ENCODE measurements at regions not wholly inside any gene's neighbourhood (a gene's known extent, or its start where the extent isn't known, plus 50 kb on each side); places are given as distances from the start of the nearest gene placed in this dataset.

DNA sequence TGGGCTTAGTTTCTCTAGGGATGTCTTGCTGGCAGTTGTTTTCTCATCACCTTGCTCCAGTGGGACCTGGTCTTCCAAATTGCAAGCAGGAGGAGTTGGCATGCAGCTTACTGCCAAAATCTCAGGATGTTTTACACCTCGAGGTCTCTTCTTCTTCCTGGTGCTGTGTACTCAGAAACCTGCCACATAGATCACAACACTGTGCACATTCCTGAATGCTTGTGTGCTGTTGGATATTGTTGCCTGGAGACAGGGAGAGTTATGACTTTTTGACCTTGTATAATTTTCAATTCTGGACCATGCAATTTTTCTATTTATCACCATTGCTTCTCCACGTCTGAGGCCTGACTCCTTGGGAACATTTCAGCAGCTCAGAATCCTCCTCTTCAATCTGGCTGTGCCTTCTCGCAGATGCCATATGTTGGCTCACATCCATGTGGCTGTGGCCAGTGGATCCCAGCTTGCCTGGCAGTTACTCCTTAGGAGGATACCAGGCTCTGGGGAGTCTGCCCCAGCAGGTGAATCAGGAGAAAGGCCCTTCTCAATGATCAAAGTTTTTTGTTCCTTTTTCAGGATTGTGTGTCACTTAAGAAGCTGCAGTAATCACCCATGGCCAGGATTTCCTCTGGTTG, 489.3 kb downstream of the TSN start:
- Histone ChIP-seq H3K9me3 (ENCODE audit: control insufficient read depth, insufficient read depth, low read length) (no peaks in the 10 kb centered on the region), H3K4me1 (ENCODE audit: control insufficient read depth, insufficient read depth, low read length) (no peaks in the 10 kb centered on the region), H3K4me3 (ENCODE audit: low read depth, low read length) (no peak overlapping the region), H3K27ac (ENCODE audit: low read depth, low read length) (no peak overlapping the region), H3K27me3 (ENCODE audit: control insufficient read depth, insufficient read depth, low read length) (no peaks in the 10 kb centered on the region), H3K36me3 (ENCODE audit: control insufficient read depth, insufficient read depth, low read length) (no peaks in the 10 kb centered on the region)
- WGBS (ENCODE audit: insufficient coverage): 51% methylated on average over 2 of the region's 3 CpGs
- DNase-seq (ENCODE audit: low read depth in 4 of 6, low spot score in 6 of 6): peak in 1 of 6 donors; percentile 36

DNA sequence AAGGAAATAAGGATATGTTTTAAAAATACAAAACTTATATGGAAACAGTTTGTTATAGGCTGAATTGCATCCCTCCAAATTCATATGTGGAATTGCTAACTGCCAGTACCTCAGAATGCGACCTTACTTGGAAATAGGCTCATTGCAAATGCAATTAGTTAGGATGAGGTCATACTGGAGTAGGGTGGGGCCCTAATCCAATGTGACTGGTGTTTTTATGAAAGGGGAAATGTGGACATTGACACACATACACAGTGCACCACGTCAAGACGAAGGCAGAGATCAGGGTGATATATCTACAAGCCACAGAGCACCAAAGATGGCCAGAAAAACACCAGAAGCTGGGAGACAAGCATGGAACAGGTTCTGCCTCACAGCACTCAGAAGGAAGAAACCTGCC, 494.2 kb downstream of the TSN start:
- no peaks in the 10 kb centered on the region for H3K9me3 ChIP-seq (ENCODE audit: control insufficient read depth, insufficient read depth, low read length)
- WGBS (ENCODE audit: insufficient coverage): 80% methylated on average over 1 of the region's 3 CpGs
- H3K4me1 ChIP-seq (ENCODE audit: control insufficient read depth, insufficient read depth, low read length): no peaks in the 10 kb centered on the region
- DNase-seq (ENCODE audit: low read depth in 4 of 6, low spot score in 6 of 6): no peak
- H3K36me3 ChIP-seq (ENCODE audit: control insufficient read depth, insufficient read depth, low read length): no peaks in the 10 kb centered on the region
- H3K27ac ChIP-seq (ENCODE audit: low read depth, low read length): no peak overlapping the region
- no peak overlapping the region for H3K4me3 ChIP-seq (ENCODE audit: low read depth, low read length)
- H3K27me3 ChIP-seq (ENCODE audit: control insufficient read depth, insufficient read depth, low read length): no peaks in the 10 kb centered on the region

DNA sequence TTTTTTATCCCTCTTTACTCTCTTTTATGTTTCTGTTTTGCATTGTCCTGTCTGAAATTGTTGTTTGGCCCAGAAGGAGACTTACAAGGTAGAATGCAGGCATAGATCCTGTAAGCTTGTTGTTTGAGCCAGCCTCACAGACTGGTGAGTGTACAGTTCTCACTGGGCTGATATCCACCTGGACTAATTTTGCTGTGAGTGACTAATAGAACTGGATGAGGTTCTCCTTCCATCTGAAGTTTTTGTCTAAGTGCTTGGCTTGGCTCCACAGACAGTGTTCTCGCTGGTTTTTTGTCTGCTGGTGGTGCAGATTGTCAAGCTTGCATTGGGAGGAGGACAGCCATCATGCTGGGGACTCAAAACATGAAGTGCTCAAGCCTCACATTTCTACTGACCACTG, 495.7 kb downstream of the TSN start:
- Histone ChIP-seq H3K4me1 (ENCODE audit: control insufficient read depth, insufficient read depth, low read length) (no peaks in the 10 kb centered on the region), H3K36me3 (ENCODE audit: control insufficient read depth, insufficient read depth, low read length) (no peaks in the 10 kb centered on the region), H3K9me3 (ENCODE audit: control insufficient read depth, insufficient read depth, low read length) (no peaks in the 10 kb centered on the region), H3K27ac (ENCODE audit: low read depth, low read length) (no peak overlapping the region), H3K27me3 (ENCODE audit: control insufficient read depth, insufficient read depth, low read length) (no peaks in the 10 kb centered on the region), H3K4me3 (ENCODE audit: low read depth, low read length) (no peak overlapping the region)
- no CpG with 5 or more reads among the region's 1 CpG for WGBS (ENCODE audit: insufficient coverage)
- no peak for DNase-seq (ENCODE audit: low read depth in 4 of 6, low spot score in 6 of 6)

DNA sequence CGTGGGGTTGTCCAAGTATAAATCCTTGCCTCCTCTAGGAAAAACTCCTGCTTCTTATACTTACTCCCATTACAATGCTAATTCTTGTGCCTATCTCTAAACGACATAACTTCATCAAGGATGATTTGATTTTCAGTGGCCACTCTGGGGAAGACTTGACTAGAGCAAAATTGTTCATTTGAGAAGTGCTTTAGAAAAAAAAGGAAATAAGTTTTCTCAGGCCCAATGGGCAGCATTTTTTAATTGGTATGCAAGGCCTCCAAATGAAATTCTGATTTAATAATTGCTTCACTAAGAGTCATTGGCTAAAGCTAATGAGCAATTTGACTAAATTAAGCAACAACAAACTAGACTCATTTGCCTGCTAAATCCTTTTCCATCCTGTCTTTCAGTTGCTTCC, 496.1 kb downstream of the TSN start:
- H3K4me3 ChIP-seq (ENCODE audit: low read depth, low read length): no peak overlapping the region
- 60% methylated on average over 1 of the region's 2 CpGs for WGBS (ENCODE audit: insufficient coverage)
- no peaks in the 10 kb centered on the region for H3K27me3 ChIP-seq (ENCODE audit: control insufficient read depth, insufficient read depth, low read length)
- no peaks in the 10 kb centered on the region for H3K4me1 ChIP-seq (ENCODE audit: control insufficient read depth, insufficient read depth, low read length)
- no peaks in the 10 kb centered on the region for H3K9me3 ChIP-seq (ENCODE audit: control insufficient read depth, insufficient read depth, low read length)
- no peaks in the 10 kb centered on the region for H3K36me3 ChIP-seq (ENCODE audit: control insufficient read depth, insufficient read depth, low read length)
- no peak overlapping the region for H3K27ac ChIP-seq (ENCODE audit: low read depth, low read length)
- peak in 1 of 6 donors; percentile 75 for DNase-seq (ENCODE audit: low read depth in 4 of 6, low spot score in 6 of 6)

DNA sequence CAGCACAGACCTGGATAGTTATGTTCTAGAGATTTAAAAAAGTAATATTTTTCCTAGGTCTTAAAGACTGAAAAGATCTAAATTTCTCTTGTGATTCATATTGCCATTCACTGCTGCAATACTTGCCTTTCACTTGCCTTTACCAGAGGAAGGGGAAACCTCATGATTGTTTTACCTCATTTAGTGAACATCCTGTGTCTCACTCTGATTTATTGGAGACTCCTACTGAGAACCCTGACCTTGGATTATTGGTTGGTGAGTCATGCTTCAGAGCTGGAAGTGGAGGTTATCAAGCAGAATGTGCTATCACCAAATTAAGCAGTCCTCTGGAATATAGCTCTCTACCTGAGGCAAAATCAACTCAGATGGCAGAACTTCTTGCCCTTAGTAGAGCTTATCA, 500.5 kb downstream of the TSN start:
- Histone ChIP-seq H3K4me1 (ENCODE audit: control insufficient read depth, insufficient read depth, low read length) (no peaks in the 10 kb centered on the region), H3K27ac (ENCODE audit: low read depth, low read length) (no peak overlapping the region), H3K4me3 (ENCODE audit: low read depth, low read length) (no peak overlapping the region), H3K9me3 (ENCODE audit: control insufficient read depth, insufficient read depth, low read length) (no peaks in the 10 kb centered on the region), H3K27me3 (ENCODE audit: control insufficient read depth, insufficient read depth, low read length) (no peaks in the 10 kb centered on the region), H3K36me3 (ENCODE audit: control insufficient read depth, insufficient read depth, low read length) (no peaks in the 10 kb centered on the region)
- no peak for DNase-seq (ENCODE audit: low read depth in 4 of 6, low spot score in 6 of 6)

DNA sequence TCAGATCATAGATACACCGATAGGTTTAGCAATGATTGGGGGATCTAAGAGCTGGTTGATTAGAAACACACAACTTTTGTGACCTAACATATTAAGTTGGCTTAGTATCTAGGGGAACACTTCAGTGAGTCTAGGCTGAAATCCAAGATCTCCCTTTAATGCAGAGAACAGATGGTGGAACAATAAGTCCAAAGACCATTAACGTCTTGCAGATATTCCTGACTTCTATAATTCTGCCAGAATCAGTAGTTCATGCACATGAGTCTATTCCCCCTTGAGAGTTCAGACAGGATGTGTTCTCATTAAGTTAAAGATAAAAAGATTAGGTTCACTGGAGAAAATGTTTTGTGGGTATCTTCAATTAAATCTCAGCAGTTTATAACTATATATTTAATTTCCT, 506.5 kb downstream of the TSN start:
- no peak overlapping the region for H3K4me3 ChIP-seq (ENCODE audit: low read depth, low read length)
- no CpG with 5 or more reads among the region's 2 CpGs for WGBS (ENCODE audit: insufficient coverage)
- DNase-seq (ENCODE audit: low read depth in 4 of 6, low spot score in 6 of 6): peak in 1 of 6 donors; percentile 23
- H3K36me3 ChIP-seq (ENCODE audit: control insufficient read depth, insufficient read depth, low read length): no peaks in the 10 kb centered on the region
- H3K27me3 ChIP-seq (ENCODE audit: control insufficient read depth, insufficient read depth, low read length): no peaks in the 10 kb centered on the region
- H3K9me3 ChIP-seq (ENCODE audit: control insufficient read depth, insufficient read depth, low read length): no peaks in the 10 kb centered on the region
- H3K4me1 ChIP-seq (ENCODE audit: control insufficient read depth, insufficient read depth, low read length): no peaks in the 10 kb centered on the region
- no peak overlapping the region for H3K27ac ChIP-seq (ENCODE audit: low read depth, low read length)

DNA sequence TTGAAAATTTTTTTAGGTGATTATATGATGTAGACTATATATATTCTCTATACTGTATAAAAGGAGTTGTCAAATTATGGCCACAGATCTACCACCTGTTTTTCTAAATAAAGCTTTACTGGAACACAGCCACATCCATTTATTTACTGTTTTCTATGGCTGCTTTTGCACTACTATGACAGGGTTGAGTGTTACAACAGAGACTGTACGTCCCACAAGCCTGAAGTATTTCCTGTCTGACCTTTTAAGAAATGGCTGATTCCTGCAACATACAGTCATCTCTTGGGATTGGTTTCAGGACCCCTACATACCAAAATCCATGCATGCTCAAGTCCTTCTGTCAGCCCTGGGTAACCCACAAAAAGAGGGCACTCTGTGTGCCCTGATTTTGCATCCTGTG, 508.3 kb downstream of the TSN start:
- H3K4me1 ChIP-seq (ENCODE audit: control insufficient read depth, insufficient read depth, low read length): no peaks in the 10 kb centered on the region
- no peak overlapping the region for H3K4me3 ChIP-seq (ENCODE audit: low read depth, low read length)
- no peaks in the 10 kb centered on the region for H3K36me3 ChIP-seq (ENCODE audit: control insufficient read depth, insufficient read depth, low read length)
- no peaks in the 10 kb centered on the region for H3K27me3 ChIP-seq (ENCODE audit: control insufficient read depth, insufficient read depth, low read length)
- WGBS (ENCODE audit: insufficient coverage): 60% methylated on average over 1 of the region's 1 CpG
- no peak for DNase-seq (ENCODE audit: low read depth in 4 of 6, low spot score in 6 of 6)
- H3K27ac ChIP-seq (ENCODE audit: low read depth, low read length): no peak overlapping the region
- H3K9me3 ChIP-seq (ENCODE audit: control insufficient read depth, insufficient read depth, low read length): no peaks in the 10 kb centered on the region

DNA sequence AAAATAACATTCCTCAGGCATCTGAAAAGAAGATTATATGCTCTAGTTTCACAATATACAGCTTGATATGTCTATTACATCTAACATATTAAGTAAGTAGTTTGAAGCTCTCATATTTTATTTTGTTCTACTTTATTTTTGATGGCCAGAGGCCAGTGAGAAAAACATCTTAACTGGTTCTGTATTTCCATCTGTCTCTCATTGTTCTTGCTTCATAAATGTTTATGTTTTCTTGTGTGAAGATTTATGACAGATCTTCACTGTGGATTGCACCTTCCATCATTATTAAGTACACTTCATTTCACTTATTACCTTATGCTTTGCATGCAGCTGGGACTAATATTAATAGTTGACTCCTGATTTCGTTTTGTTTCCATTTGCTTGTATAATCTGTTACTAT, 511.2 kb downstream of the TSN start:
- WGBS (ENCODE audit: insufficient coverage): no CpG with 5 or more reads among the region's 1 CpG
- H3K4me1 ChIP-seq (ENCODE audit: control insufficient read depth, insufficient read depth, low read length): no peaks in the 10 kb centered on the region
- H3K9me3 ChIP-seq (ENCODE audit: control insufficient read depth, insufficient read depth, low read length): no peaks in the 10 kb centered on the region
- no peaks in the 10 kb centered on the region for H3K36me3 ChIP-seq (ENCODE audit: control insufficient read depth, insufficient read depth, low read length)
- H3K27ac ChIP-seq (ENCODE audit: low read depth, low read length): no peak overlapping the region
- DNase-seq (ENCODE audit: low read depth in 4 of 6, low spot score in 6 of 6): peak in 1 of 6 donors; percentile 25
- no peak overlapping the region for H3K4me3 ChIP-seq (ENCODE audit: low read depth, low read length)
- H3K27me3 ChIP-seq (ENCODE audit: control insufficient read depth, insufficient read depth, low read length): no peaks in the 10 kb centered on the region

DNA sequence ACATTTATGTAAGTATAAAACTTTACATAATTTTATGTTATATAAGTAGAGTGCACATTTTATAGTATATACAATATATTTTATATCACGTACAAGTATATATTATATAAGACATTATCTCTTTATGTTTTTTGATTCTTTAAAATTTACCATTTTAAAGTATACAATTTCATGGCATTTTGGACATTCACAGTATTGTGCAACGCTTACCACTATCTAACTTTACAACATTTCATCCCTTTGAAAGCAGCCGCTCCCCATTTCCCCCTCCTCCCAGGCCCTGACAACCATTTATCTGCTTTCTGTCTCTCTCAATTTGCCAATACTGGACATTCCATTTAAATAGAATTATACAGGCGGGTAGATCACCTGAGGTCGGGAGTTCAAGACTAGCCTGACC, 512.5 kb downstream of the TSN start:
- no peak overlapping the region for H3K27ac ChIP-seq (ENCODE audit: low read depth, low read length)
- no peaks in the 10 kb centered on the region for H3K4me1 ChIP-seq (ENCODE audit: control insufficient read depth, insufficient read depth, low read length)
- DNase-seq (ENCODE audit: low read depth in 4 of 6, low spot score in 6 of 6): no peak
- no peaks in the 10 kb centered on the region for H3K36me3 ChIP-seq (ENCODE audit: control insufficient read depth, insufficient read depth, low read length)
- no peaks in the 10 kb centered on the region for H3K27me3 ChIP-seq (ENCODE audit: control insufficient read depth, insufficient read depth, low read length)
- 93% methylated on average over 2 of the region's 5 CpGs for WGBS (ENCODE audit: insufficient coverage)
- no peaks in the 10 kb centered on the region for H3K9me3 ChIP-seq (ENCODE audit: control insufficient read depth, insufficient read depth, low read length)
- H3K4me3 ChIP-seq (ENCODE audit: low read depth, low read length): no peak overlapping the region

DNA sequence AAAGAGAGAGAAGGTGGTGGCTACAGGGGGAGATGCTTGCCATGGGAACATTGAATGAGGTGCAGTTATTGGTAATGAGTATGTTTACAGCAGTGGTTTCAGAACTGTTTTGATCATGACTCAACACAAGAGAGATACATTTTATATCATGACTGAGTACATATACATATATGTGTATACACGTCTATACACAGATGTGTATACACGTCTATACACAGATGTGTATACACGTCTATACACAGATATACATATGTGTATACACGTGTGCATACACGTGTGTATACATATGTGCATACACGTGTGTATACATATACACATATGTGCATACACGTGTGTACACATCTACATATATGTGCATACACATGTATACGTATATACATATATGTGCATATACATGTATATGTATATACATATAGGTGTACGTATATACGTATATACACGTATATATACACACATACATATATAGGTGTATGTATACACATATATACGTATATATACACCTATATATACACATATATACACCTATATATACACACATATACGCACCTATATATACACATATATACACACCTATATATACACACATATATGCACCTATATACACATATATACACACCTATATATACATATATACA, 518.5 kb downstream of the TSN start:
- no peaks in the 10 kb centered on the region for H3K36me3 ChIP-seq (ENCODE audit: control insufficient read depth, insufficient read depth, low read length)
- no peak for DNase-seq (ENCODE audit: low read depth in 4 of 6, low spot score in 6 of 6)
- no peaks in the 10 kb centered on the region for H3K4me1 ChIP-seq (ENCODE audit: control insufficient read depth, insufficient read depth, low read length)
- H3K9me3 ChIP-seq (ENCODE audit: control insufficient read depth, insufficient read depth, low read length): no peaks in the 10 kb centered on the region
- no CpG with 5 or more reads among the region's 13 CpGs for WGBS (ENCODE audit: insufficient coverage)
- no peaks in the 10 kb centered on the region for H3K27me3 ChIP-seq (ENCODE audit: control insufficient read depth, insufficient read depth, low read length)
- H3K4me3 ChIP-seq (ENCODE audit: low read depth, low read length): no peak overlapping the region
- no peak overlapping the region for H3K27ac ChIP-seq (ENCODE audit: low read depth, low read length)

Data from spinal cord (tissue), 9 donors.